WTC11 (cell line): ENCODE measurements at regions not wholly inside any gene's neighbourhood (a gene's known extent, or its start where the extent isn't known, plus 50 kb on each side); places are given as distances from the start of the nearest gene placed in this dataset.

Experiments used
- ATAC-seq: fragments of 200-7000 bp; cut with Tn5 transposase; 2 replicates; pipeline ENCODE4 v1.10.0; 2021; ENCODE audit warnings: mild to moderate bottlenecking, moderate library complexity
- CTCF ChIA-PET: fragments of 300-600 bp; sonication (Branson Sonifier 250); formaldehyde crosslinking; loops from one replicate; lab custom pipeline; 2021; ENCODE audit warnings: antibody characterized with exemption; lab: Charles Lee
- POLR2A ChIA-PET: fragments of 350-600 bp; sonication (Branson Sonifier 250); formaldehyde crosslinking; loops from one replicate; lab custom pipeline; 2021; ENCODE audit warnings: antibody characterized with exemption; lab: Charles Lee
- DNase-seq: peaks from one replicate; pipeline ENCODE4 v3.0.0; 2021; ENCODE audit warnings: low spot score
- H3K27ac Mint-ChIP-seq: 2 replicates; pipeline ENCODE4 v1.8.0; 2021; ENCODE audit warnings: mixed read lengths
- H3K27me3 Mint-ChIP-seq: 2 replicates; pipeline ENCODE4 v1.8.0; 2021; ENCODE audit warnings: low read depth, mild to moderate bottlenecking, moderate library complexity, mixed read lengths
- H3K36me3 Mint-ChIP-seq: 2 replicates; pipeline ENCODE4 v1.8.0; 2021; ENCODE audit warnings: mixed read lengths
- H3K4me1 Mint-ChIP-seq: 2 replicates; pipeline ENCODE4 v1.8.0; 2022; ENCODE audit warnings: mixed read lengths
- H3K4me3 Mint-ChIP-seq: 2 replicates; pipeline ENCODE4 v1.8.0; 2021; ENCODE audit warnings: mild to moderate bottlenecking, moderate library complexity, mixed read lengths
- H3K9me3 Mint-ChIP-seq: 2 replicates; pipeline ENCODE4 v1.8.0; 2021; ENCODE audit warnings: mixed read lengths
- ATF2 ChIP-seq: sonication (generic); formaldehyde crosslinking; IDR thresholded peaks from 2 replicates; pipeline ENCODE4 v1.8.1; 2022; ENCODE audit warnings: low read depth, missing genetic modification reagents, borderline replicate concordance
- CREB1 ChIP-seq: sonication (generic); formaldehyde crosslinking; IDR thresholded peaks from 2 replicates; pipeline ENCODE4 v1.8.0; 2023; ENCODE audit warnings: mild to moderate bottlenecking, missing genetic modification reagents
- CTCF ChIP-seq: fragments of 200-600 bp; IDR thresholded peaks from 2 replicates; pipeline ENCODE4 v1.8.0; 2022; ENCODE audit warnings: antibody characterized with exemption
- E2F5 ChIP-seq: sonication (generic); formaldehyde crosslinking; IDR thresholded peaks from 2 replicates; pipeline ENCODE4 v1.8.1; 2022; ENCODE audit warnings: mild to moderate bottlenecking, moderate library complexity, missing genetic modification reagents
- ERG ChIP-seq: fragments of 250-450 bp; sonication (Bioruptor Pico); IDR thresholded peaks from 2 replicates; pipeline ENCODE4 v1.8.0; 2021; ENCODE audit warnings: mild to moderate bottlenecking
- FOXP1 ChIP-seq: sonication (generic); formaldehyde crosslinking; IDR thresholded peaks from 2 replicates; pipeline ENCODE4 v1.8.0; 2022; ENCODE audit warnings: missing genetic modification reagents, mild to moderate bottlenecking, moderate library complexity, borderline replicate concordance
- KAT7 ChIP-seq: sonication (generic); formaldehyde crosslinking; IDR thresholded peaks from 2 replicates; pipeline ENCODE4 v1.8.1; 2023; ENCODE audit warnings: missing genetic modification reagents, mild to moderate bottlenecking, borderline replicate concordance
- MLX ChIP-seq: sonication (generic); formaldehyde crosslinking; IDR thresholded peaks from 2 replicates; pipeline ENCODE4 v1.8.1; 2023; ENCODE audit warnings: mild to moderate bottlenecking, missing genetic modification reagents, moderate library complexity
- PRDM15 ChIP-seq: sonication (generic); formaldehyde crosslinking; IDR thresholded peaks from 2 replicates; pipeline ENCODE4 v1.8.0; 2022; ENCODE audit warnings: missing genetic modification reagents
- PREB ChIP-seq: sonication (generic); formaldehyde crosslinking; IDR thresholded peaks from 2 replicates; pipeline ENCODE4 v1.8.1; 2022; ENCODE audit warnings: mild to moderate bottlenecking, missing genetic modification reagents, moderate library complexity, borderline replicate concordance
- RORB ChIP-seq: fragments of 250-450 bp; sonication (Bioruptor Pico); IDR thresholded peaks from 2 replicates; pipeline ENCODE4 v1.9.0; 2021; ENCODE audit warnings: mild to moderate bottlenecking
- SOX15 ChIP-seq: fragments of 250-450 bp; sonication (Bioruptor Pico); IDR thresholded peaks from 2 replicates; pipeline ENCODE4 v1.9.0; 2021; ENCODE audit warnings: mild to moderate bottlenecking
- TP53 ChIP-seq: sonication (generic); formaldehyde crosslinking; IDR thresholded peaks from 2 replicates; pipeline ENCODE4 v1.8.1; 2023; ENCODE audit warnings: mild to moderate bottlenecking, missing genetic modification reagents
- ZNF138 ChIP-seq: sonication (generic); formaldehyde crosslinking; conservative IDR thresholded peaks from 2 replicates; pipeline ENCODE4 v1.8.1; 2022; ENCODE audit warnings: mild to moderate bottlenecking, moderate library complexity, missing genetic modification reagents
- ZNF232 ChIP-seq: sonication (generic); formaldehyde crosslinking; IDR thresholded peaks from 2 replicates; pipeline ENCODE4 v1.8.0; 2022; ENCODE audit warnings: mild to moderate bottlenecking, missing genetic modification reagents
- ZNF512 ChIP-seq: sonication (generic); formaldehyde crosslinking; IDR thresholded peaks from 2 replicates; pipeline ENCODE4 v1.8.1; 2022; ENCODE audit warnings: missing genetic modification reagents, borderline replicate concordance

- TF ChIP-seq ERG (no peak), CTCF (no peak), SOX15 (CRISPR knock-in tag) (no peak), TP53 (CRISPR knock-in tag) (no peak)
Observed at GRCh38 chr1:162916407-162916806, 55.4 kb upstream of the CCDC190 start (continued).

GRCh38 chr1:162914601-162915000 is 53.6 kb upstream of the CCDC190 start:
- CTCF ChIA-PET, result no interaction called here
- Mint-ChIP-seq H3K27ac (no peak overlapping the region), H3K4me3 (no peak overlapping the region), H3K27me3 (peaks cover 2% of the 10 kb centered on the region; the same call in 1 of the 2 replicates), H3K9me3 (peaks cover 33% of the 10 kb centered on the region), H3K36me3 (peaks cover 8% of the 10 kb centered on the region), H3K4me1 (no peaks in the 10 kb centered on the region)
- TF ChIP-seq ZNF232 (CRISPR knock-in tag) (no peak), E2F5 (CRISPR knock-in tag) (no peak), RORB (no peak), ATF2 (CRISPR knock-in tag) (no peak), CREB1 (no peak), FOXP1 (CRISPR knock-in tag) (no peak), PREB (CRISPR knock-in tag) (no peak), KAT7 (no peak), MLX (no peak), ZNF512 (CRISPR knock-in tag) (no peak), PRDM15 (CRISPR knock-in tag) (no peak), ZNF138 (CRISPR knock-in tag) (no peak)
- no peak for DNase-seq
- ATAC-seq, result no peak
- POLR2A ChIA-PET, result no interaction called here
